ENCODE measurements at regions not wholly inside any gene's neighbourhood (a gene's known extent, or its start where the extent isn't known, plus 50 kb on each side); places are given as distances from the start of the nearest gene placed in this dataset.
A peak's percentile ranks its signal among the peaks of the same experiment; 100 is the strongest.

DNA sequence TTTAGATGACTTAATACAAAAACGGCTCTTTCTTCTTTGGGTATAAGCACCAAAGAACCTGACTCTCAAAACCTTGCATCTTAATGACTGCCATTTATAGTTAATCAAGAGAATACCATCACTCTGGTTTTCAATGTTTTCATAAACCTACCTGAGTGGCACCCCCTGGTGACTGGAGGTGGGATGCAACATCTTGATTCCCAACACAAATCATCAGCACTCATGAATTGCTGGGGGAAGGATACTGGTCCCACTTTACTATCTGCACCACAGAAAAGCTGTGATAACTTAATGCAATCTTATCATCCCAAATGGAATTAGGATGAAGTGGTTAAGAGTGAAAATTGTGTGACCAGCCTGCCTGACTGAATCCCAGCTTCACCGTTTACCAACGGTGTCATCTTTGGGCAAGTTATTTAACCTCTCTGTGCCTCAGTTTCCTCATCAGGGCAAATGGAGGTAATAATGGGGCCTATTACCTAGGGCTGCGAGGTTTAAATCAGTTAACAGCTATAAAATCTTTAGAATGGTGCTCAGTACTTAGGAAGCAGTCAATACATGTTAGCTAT is 366.4 kb downstream of the KLF12 start:
- DNase-seq (ENCODE audit: low read depth), result no peak
- TF ChIP-seq, protein P1, sequence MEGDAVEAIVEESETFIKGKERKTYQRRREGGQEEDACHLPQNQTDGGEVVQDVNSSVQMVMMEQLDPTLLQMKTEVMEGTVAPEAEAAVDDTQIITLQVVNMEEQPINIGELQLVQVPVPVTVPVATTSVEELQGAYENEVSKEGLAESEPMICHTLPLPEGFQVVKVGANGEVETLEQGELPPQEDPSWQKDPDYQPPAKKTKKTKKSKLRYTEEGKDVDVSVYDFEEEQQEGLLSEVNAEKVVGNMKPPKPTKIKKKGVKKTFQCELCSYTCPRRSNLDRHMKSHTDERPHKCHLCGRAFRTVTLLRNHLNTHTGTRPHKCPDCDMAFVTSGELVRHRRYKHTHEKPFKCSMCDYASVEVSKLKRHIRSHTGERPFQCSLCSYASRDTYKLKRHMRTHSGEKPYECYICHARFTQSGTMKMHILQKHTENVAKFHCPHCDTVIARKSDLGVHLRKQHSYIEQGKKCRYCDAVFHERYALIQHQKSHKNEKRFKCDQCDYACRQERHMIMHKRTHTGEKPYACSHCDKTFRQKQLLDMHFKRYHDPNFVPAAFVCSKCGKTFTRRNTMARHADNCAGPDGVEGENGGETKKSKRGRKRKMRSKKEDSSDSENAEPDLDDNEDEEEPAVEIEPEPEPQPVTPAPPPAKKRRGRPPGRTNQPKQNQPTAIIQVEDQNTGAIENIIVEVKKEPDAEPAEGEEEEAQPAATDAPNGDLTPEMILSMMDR (IDR thresholded peaks at IDR 0.05; ENCODE audit: control insufficient read depth, insufficient read depth, low read depth, low read length, missing control alignments), result peak; percentile 34
- H3K4me3 ChIP-seq (ENCODE audit: control insufficient read depth, low read depth, low read length), result no peak overlapping the region

DNA sequence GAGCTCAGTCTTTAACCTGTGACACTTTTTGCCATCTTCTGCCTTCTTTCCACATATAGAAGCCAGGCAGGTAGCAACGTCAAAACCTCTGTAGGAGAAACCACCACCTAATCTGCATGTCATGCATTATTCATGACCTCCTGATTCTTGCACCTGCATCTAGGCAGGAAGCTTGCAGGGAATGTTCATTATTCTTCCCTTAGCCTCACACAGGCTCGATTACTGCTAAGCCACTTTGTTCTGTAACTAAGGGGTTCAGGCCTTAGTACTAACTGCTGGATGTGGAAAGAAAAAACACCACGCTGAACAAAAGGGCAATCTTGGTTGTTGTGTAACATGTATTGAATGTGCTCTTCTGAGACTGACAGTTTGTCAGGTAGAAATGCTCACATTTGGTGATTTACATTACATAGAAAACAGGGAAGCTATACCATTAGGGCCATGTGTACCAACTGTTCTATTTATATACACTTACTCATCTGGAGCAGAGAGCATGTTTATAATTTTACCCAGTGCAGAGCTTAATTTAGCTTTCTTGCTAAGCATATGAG is 366.9 kb downstream of the KLF12 start:
- TF ChIP-seq, protein P1 (IDR thresholded peaks at IDR 0.05; ENCODE audit: control insufficient read depth, insufficient read depth, low read depth, low read length, missing control alignments), result no peak
- DNase-seq (ENCODE audit: low read depth), result no peak
- no peak overlapping the region for H3K4me3 ChIP-seq (ENCODE audit: control insufficient read depth, low read depth, low read length)

DNA sequence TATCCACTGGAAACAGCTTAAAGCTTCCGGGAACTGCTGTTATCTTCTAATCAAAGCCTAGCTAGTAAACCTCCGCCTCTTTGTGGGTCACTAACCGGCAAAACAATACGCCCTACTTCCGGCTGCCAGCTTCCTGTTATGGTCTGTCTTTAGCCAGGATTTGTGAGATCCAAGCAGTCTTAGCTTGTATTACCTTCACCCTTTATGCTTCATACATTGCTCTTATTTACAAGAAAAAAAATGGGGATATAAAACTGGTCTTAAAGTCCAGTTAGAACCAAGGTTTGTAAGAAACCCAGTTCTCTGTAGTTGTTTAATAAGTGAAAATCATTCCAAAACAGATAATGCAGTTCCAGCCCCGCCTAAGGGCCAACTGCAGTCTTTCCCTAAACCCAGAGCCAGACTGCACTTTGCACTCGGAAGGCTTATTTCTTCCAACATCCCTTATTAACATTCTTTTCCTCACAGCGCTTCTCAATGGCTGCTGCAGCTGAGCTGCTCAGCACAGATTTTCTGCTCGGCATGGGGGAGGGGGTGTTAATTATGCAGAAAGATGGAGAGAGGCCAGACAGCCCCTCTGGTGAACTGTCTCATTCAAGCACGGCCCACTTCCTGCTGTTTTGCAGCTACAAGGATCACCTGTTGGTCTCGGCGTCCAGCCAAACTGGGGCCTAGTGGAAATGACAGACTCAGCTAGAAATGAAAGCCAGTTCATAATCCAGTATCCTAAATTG is 368.4 kb downstream of the KLF12 start:
- H3K4me3 ChIP-seq (ENCODE audit: control insufficient read depth, low read depth, low read length), result no peak overlapping the region
- DNase-seq (ENCODE audit: low read depth), result no peak
- TF ChIP-seq, protein P1 (IDR thresholded peaks at IDR 0.05; ENCODE audit: control insufficient read depth, insufficient read depth, low read depth, low read length, missing control alignments), result no peak

GRCh38 chr13:73759434-73759833 is 374.8 kb downstream of the KLF12 start:
- H3K4me3 ChIP-seq (ENCODE audit: control insufficient read depth, low read depth, low read length), result no peak overlapping the region
- no peak for DNase-seq (ENCODE audit: low read depth)
- TF ChIP-seq, protein P1 (IDR thresholded peaks at IDR 0.05; ENCODE audit: control insufficient read depth, insufficient read depth, low read depth, low read length, missing control alignments), result no peak

GRCh38 chr13:73757481-73758233 is 376.5 kb downstream of the KLF12 start:
- no peak for DNase-seq (ENCODE audit: low read depth)
- H3K4me3 ChIP-seq (ENCODE audit: control insufficient read depth, low read depth, low read length), result no peak overlapping the region
- TF ChIP-seq, protein P1 (IDR thresholded peaks at IDR 0.05; ENCODE audit: control insufficient read depth, insufficient read depth, low read depth, low read length, missing control alignments), result no peak

DNA sequence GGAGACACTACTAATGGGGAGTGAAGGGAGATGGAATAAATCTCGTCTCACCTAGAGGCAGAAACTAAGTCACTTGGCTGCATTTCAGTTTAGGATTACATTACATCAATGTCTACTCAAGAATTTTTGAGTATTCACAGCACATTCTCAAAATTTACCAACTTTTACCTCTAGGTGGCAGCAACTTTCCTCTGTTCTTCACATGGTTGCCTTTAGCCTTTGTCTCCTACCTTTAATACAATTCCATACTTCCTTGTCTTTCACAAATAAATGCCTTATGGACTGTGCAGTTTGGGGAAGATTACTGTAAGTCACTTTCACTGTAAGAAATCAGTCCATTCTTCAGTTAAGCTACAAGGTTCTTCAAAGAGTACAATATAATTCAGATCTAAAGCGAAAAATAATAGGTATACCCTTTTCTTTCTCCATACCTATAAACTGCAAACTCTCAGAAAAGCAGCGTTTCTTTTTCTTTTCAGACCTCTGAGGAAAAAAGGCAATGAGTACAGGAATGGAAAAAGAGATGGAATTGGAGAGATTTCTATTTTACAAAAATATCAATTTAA is 379.4 kb downstream of the KLF12 start:
- no peak overlapping the region for H3K4me3 ChIP-seq (ENCODE audit: control insufficient read depth, low read depth, low read length)
- peak; percentile 17 for DNase-seq (ENCODE audit: low read depth)
- TF ChIP-seq, protein P1 (IDR thresholded peaks at IDR 0.05; ENCODE audit: control insufficient read depth, insufficient read depth, low read depth, low read length, missing control alignments), result peak; percentile 66
